Spinal cord (tissue), 9 donors: ENCODE measurements at regions not wholly inside any gene's neighbourhood (a gene's known extent, or its start where the extent isn't known, plus 50 kb on each side); places are given as distances from the start of the nearest gene placed in this dataset.
A peak's percentile ranks its signal among the peaks of the same experiment; 100 is the strongest.
"Not testable (repeated sequence)": the region's sequence is repeated elsewhere in the genome, so short reads cannot be mapped to it uniquely, and the experiment has no call there.

Source experiments
- DNase-seq, 6 donors: peaks; one replicate each; pipeline versions ENCODE4 v3.0.0 to v3.0.0-alpha.2; 2013 to 2015; ENCODE audit warnings: low spot score in 6 of 6, low read depth in 4 of 6
- H3K27ac ChIP-seq: one replicate; pipeline ENCODE4 v1.5.1; 2013; ENCODE audit warnings: low read depth, low read length, control low read depth
- H3K27me3 ChIP-seq: one replicate; pipeline ENCODE4 v1.6.1; 2013; ENCODE audit warnings: low read length; ENCODE audit not compliant: control insufficient read depth, insufficient read depth
- H3K36me3 ChIP-seq: one replicate; pipeline ENCODE4 v1.6.1; 2013; ENCODE audit warnings: low read length; ENCODE audit not compliant: control insufficient read depth, insufficient read depth
- H3K4me1 ChIP-seq: one replicate; pipeline ENCODE4 v1.6.1; 2013; ENCODE audit warnings: low read length; ENCODE audit not compliant: control insufficient read depth, insufficient read depth
- H3K4me3 ChIP-seq: one replicate; pipeline ENCODE4 v1.5.1; 2013; ENCODE audit warnings: low read depth, low read length, control low read depth
- H3K9me3 ChIP-seq: one replicate; pipeline ENCODE4 v1.6.1; 2013; ENCODE audit warnings: low read length; ENCODE audit not compliant: control insufficient read depth, insufficient read depth
- WGBS: methylation state at CpG from one replicate; pipeline ENCODE4 v1.1.5; 2013; ENCODE audit warnings: missing lambda C conversion rate; ENCODE audit not compliant: insufficient coverage; 5-methylcytosine and 5-hydroxymethylcytosine counted together
- donor health status: healthy.

- H3K27me3 ChIP-seq, H3K4me1 ChIP-seq, H3K9me3 ChIP-seq, H3K27ac ChIP-seq, H3K4me3 ChIP-seq, H3K36me3 ChIP-seq: not testable (repeated sequence)
- peak in 1 of 6 donors; percentile 1 for DNase-seq
- WGBS: 63% methylated on average over 4 of the region's 7 CpGs
Observed at GRCh38 chr7:32691965-32692815, 196.9 kb downstream of the AVL9 start.

DNA sequence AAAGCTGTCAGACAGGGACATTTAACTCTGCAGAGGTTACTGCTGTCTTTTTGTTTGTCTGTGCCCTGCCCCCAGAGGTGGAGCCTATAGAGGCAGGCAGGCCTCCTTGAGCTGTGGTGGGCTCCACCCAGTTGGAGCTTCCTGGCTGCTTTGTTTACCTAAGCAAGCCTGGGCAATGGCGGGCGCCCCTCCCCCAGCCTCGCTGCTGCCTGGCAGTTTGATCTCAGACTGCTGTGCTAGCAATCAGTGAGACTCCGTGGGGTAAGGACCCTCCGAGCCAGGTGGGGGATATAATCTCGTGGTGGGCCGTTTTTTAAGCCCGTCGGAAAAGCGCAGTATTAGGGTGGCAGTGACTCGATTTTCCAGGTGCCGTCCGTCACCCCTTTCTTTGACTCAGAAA is 192.8 kb downstream of the AVL9 start:
- H3K27me3 ChIP-seq, H3K27ac ChIP-seq, H3K4me3 ChIP-seq, H3K4me1 ChIP-seq, H3K36me3 ChIP-seq, DNase-seq, H3K9me3 ChIP-seq: not testable (repeated sequence)
- 88% methylated on average over 6 of the region's 13 CpGs for WGBS

DNA sequence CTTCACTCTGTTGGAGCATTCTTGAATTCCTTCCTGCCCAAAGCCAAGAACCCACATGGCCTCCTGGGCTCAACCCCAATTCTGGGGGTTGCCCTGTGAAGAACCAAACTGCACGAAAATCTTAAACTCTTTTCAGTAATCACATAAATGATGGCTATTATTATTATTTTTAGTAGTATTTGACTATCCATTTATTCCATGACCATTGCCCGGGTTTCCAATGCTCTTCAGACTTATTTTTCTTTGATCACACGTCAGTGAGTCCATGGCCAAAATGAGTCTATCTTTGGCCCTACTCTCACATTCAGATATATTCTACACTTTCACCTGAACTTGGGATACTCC is 185.9 kb downstream of the AVL9 start:
- H3K9me3 ChIP-seq: no peaks in the 10 kb centered on the region
- no peaks in the 10 kb centered on the region for H3K36me3 ChIP-seq
- H3K4me3 ChIP-seq: no peak overlapping the region
- DNase-seq: no peak
- H3K27me3 ChIP-seq: no peaks in the 10 kb centered on the region
- H3K27ac ChIP-seq: no peak overlapping the region
- WGBS: 100% methylated on average over 1 of the region's 3 CpGs
- H3K4me1 ChIP-seq: no peaks in the 10 kb centered on the region

GRCh38 chr7:32680259-32681173 is 185.2 kb downstream of the AVL9 start:
- H3K36me3 ChIP-seq: no peaks in the 10 kb centered on the region
- no peaks in the 10 kb centered on the region for H3K9me3 ChIP-seq
- WGBS: 75% methylated on average over 2 of the region's 6 CpGs
- no peaks in the 10 kb centered on the region for H3K4me1 ChIP-seq
- DNase-seq: no peak
- no peak overlapping the region for H3K27ac ChIP-seq
- no peak overlapping the region for H3K4me3 ChIP-seq
- H3K27me3 ChIP-seq: no peaks in the 10 kb centered on the region

GRCh38 chr7:32679192-32679591 is 183.9 kb downstream of the AVL9 start:
- no CpG with 5 or more reads among the region's 4 CpGs for WGBS
- DNase-seq: no peak
- H3K36me3 ChIP-seq: no peaks in the 10 kb centered on the region

DNA sequence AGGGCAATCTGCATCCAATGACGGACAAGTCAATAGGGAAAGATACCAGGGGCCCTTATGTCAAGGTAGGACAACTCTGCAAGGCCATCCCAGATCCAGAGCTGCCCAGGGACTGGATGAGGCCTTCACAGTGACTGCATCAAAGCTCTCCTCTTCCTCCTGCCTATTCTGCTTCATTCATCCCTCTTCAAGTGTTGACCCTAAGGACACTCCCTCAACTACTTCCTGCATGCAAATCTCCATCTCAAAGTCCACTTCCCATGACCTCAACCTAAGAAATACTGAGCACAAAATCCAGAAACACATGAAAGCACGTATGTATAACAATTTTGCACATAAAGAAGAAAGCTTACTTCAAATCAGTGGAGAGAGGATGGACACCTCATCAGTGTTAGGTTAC is 182.3 kb downstream of the AVL9 start:
- Histone ChIP-seq H3K27ac (no peak overlapping the region), H3K36me3 (no peaks in the 10 kb centered on the region), H3K4me1 (no peaks in the 10 kb centered on the region), H3K27me3 (no peaks in the 10 kb centered on the region), H3K9me3 (no peaks in the 10 kb centered on the region), H3K4me3 (no peak overlapping the region)
- no peak for DNase-seq
- WGBS: 100% methylated on average over 1 of the region's 2 CpGs

More at GRCh38 chr7:32679192-32679591, 183.9 kb downstream of the AVL9 start:
- no peaks in the 10 kb centered on the region for H3K27me3 ChIP-seq
- no peaks in the 10 kb centered on the region for H3K9me3 ChIP-seq
- H3K4me3 ChIP-seq: no peak overlapping the region
- H3K4me1 ChIP-seq: no peaks in the 10 kb centered on the region
- no peak overlapping the region for H3K27ac ChIP-seq

DNA sequence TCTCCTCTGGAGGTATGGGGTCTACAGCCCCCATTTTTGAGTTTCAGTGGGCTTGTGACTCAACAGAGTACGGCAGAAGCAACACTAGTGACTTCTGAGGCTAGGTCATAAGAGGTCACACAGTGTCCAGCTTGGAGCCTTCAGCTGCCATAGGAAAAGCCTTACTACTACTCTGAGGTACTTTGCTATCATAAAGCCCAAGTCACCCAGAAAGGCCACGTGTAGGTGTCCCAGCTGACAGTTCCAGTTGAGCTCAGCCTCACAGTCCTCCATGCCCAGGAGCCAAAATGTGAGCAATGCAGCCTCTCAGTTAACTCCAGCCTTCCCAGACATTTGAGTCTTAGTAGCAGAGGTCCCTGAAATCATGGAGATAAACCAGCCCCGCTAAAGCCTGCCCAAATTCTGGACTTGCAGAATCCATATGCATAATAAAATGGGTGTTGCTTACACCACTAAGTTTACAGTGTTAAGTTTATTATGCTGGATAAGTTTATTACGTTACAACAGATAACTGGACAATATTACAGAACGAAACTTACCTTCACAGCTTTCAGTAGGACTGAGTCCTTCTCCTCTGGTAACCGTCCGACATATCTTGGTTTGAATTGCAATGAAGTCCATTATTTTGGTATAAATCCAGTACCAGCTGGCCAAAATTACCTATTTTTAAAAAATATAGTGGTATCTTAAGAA is 181.1 kb downstream of the AVL9 start:
- no peak overlapping the region for H3K27ac ChIP-seq
- no peaks in the 10 kb centered on the region for H3K36me3 ChIP-seq
- no peak for DNase-seq
- no peaks in the 10 kb centered on the region for H3K27me3 ChIP-seq
- no peaks in the 10 kb centered on the region for H3K9me3 ChIP-seq
- H3K4me3 ChIP-seq: no peak overlapping the region
- H3K4me1 ChIP-seq: no peaks in the 10 kb centered on the region
- WGBS: 100% methylated on average over 2 of the region's 7 CpGs

DNA sequence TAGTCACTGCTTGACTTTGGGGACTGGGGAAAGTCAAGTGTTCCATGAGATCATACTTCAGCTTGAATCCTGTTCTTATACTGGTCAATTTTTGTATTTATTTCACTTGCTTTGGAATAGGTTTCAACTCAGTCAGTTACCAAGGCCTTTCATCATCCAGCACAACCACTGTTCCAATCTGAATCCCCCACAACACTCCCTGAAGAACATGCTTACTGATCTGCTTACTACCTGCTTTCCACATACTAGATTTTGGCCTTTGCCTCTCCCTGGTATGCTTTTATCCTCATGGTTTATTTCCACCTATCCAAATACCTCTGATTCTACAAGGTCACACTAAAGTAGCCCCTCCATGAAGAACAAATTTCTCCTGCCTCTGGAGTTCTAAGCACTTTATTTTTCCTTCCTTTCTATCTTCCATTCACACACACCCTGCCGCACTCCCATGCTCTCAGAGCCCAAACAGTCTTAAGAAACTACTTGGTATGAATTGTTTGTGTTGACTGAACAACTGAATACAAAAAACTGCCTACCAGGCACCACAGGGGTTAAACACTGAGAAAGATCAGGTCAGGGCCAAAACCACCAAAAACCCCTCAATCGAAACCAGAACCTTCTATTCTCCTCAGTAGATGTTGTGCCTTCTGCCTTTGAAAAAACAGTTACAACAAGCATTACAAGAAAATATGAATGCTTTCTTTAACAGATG is 178.1 kb downstream of the AVL9 start:
- WGBS: no CpG with 5 or more reads among the region's 2 CpGs
- H3K4me3 ChIP-seq: no peak overlapping the region

More for the DNA sequence above, 178.1 kb downstream of the AVL9 start:
- Histone ChIP-seq H3K27me3 (no peaks in the 10 kb centered on the region), H3K9me3 (peaks cover under 1% of the 10 kb centered on the region), H3K27ac (no peak overlapping the region), H3K36me3 (no peaks in the 10 kb centered on the region), H3K4me1 (no peaks in the 10 kb centered on the region)
- no peak for DNase-seq
